PC-3 (cell line): ENCODE measurements at regions not wholly inside any gene's neighbourhood (a gene's known extent, or its start where the extent isn't known, plus 50 kb on each side); places are given as distances from the start of the nearest gene placed in this dataset.

ENCODE experiments used
- ATAC-seq: fragments of 200-7000 bp; cut with Tn5 transposase; 2 replicates; pipeline ENCODE4 v1.9.1; 2020; ENCODE audit warnings: mild to moderate bottlenecking, moderate library complexity
- BruUV-seq: library from RNA; stranded (reverse); fragments of 400-500 nt; replicated peaks from 2 replicates; lab custom pipeline; 2021; lab: Mats Ljungman, UMichigan
- CTCF ChIA-PET: fragments of 300-600 bp; sonication (Branson Sonifier 250); formaldehyde crosslinking; loops from one replicate; lab custom pipeline; 2022; ENCODE audit warnings: antibody characterized with exemption; lab: Charles Lee
- POLR2A ChIA-PET: fragments of 300-600 bp; sonication (Branson Sonifier 250); formaldehyde crosslinking; loops from one replicate; lab custom pipeline; 2022; ENCODE audit warnings: antibody characterized with exemption; ENCODE audit not compliant: unreplicated experiment; lab: Charles Lee
- DNase-seq: peaks from one replicate; pipeline ENCODE4 v3.0.0-alpha.2; 2015
- H2AFZ ChIP-seq: fragments of 300-600 bp; sonication (generic); 2 replicates; pipeline ENCODE4 v1.6.0; 2016; ENCODE audit warnings: antibody characterized with exemption, low read length
- H3F3A ChIP-seq: fragments of 300-600 bp; sonication (generic); one replicate; pipeline ENCODE4 v1.6.0; 2017; ENCODE audit warnings: antibody characterized with exemption, low read length, control low read depth, mild to moderate bottlenecking; ENCODE audit not compliant: unreplicated experiment
- H3K27ac ChIP-seq: fragments of 300-600 bp; sonication (generic); 2 replicates; pipeline ENCODE4 v1.5.1; 2016; ENCODE audit warnings: mild to moderate bottlenecking, low read length
- H3K27me3 ChIP-seq: fragments of 300-600 bp; sonication (generic); 2 replicates; pipeline ENCODE4 v1.6.1; 2016; ENCODE audit warnings: low read length, mixed read lengths
- H3K36me3 ChIP-seq: fragments of 300-600 bp; sonication (generic); 2 replicates; pipeline ENCODE4 v1.6.1; 2016; ENCODE audit warnings: low read depth, mixed run types, low read length, mixed read lengths
- H3K4me1 ChIP-seq: fragments of 300-600 bp; sonication (generic); 2 replicates; pipeline ENCODE4 v1.5.1; 2016; ENCODE audit warnings: low read length; ENCODE audit not compliant: insufficient read depth
- H3K4me2 ChIP-seq: fragments of 300-600 bp; sonication (generic); 2 replicates; pipeline ENCODE4 v1.6.0; 2016; ENCODE audit warnings: low read length
- H3K4me3 ChIP-seq: fragments of 300-600 bp; sonication (generic); 2 replicates; pipeline ENCODE4 v1.5.1; 2016; ENCODE audit warnings: mild to moderate bottlenecking, low read length, mixed read lengths
- H3K79me2 ChIP-seq: fragments of 300-600 bp; sonication (generic); 2 replicates; pipeline ENCODE4 v1.6.1; 2017; ENCODE audit warnings: low read length, mixed read lengths
- H3K9ac ChIP-seq: fragments of 300-600 bp; sonication (generic); 2 replicates; pipeline ENCODE4 v1.6.0; 2016; ENCODE audit warnings: mild to moderate bottlenecking, low read length
- H3K9me2 ChIP-seq: fragments of 300-600 bp; sonication (generic); replicated peaks from 2 replicates; pipeline ENCODE4 v1.6.1; 2016; ENCODE audit warnings: mixed run types, low read length, mixed read lengths
- H3K9me3 ChIP-seq: fragments of 300-600 bp; sonication (generic); 2 replicates; pipeline ENCODE4 v1.6.1; 2016; ENCODE audit warnings: low read length, mixed read lengths
- H4K20me1 ChIP-seq: fragments of 300-600 bp; sonication (generic); 2 replicates; pipeline ENCODE4 v1.6.1; 2016; ENCODE audit warnings: low read length, mixed read lengths
- EZH2 ChIP-seq: fragments of 300-600 bp; sonication (generic); IDR thresholded peaks from one replicate; pipeline ENCODE4 v1.6.1; 2017; ENCODE audit warnings: antibody characterized with exemption, mild to moderate bottlenecking, low read length; ENCODE audit not compliant: unreplicated experiment
- EZH2phosphoT487 ChIP-seq: fragments of 300-600 bp; sonication (generic); IDR thresholded peaks from 2 replicates; pipeline ENCODE4 v1.6.1; 2018; ENCODE audit warnings: mild to moderate bottlenecking, antibody characterized with exemption, low read length, borderline replicate concordance
- intact Hi-C: fragments of 100-400 bp; cut with micrococcal nuclease; formaldehyde crosslinking; loops from 2 replicates; pipeline ENCODE4 v1.9.0; 2023
- TF ChIP-seq, protein P1 (sequence below): fragments of 300-600 bp; sonication (generic); conservative IDR thresholded peaks from 2 replicates; pipeline ENCODE4 v1.5.1; 2017; ENCODE audit warnings: antibody characterized with exemption, low read depth, mild to moderate bottlenecking, low read length

DNA sequence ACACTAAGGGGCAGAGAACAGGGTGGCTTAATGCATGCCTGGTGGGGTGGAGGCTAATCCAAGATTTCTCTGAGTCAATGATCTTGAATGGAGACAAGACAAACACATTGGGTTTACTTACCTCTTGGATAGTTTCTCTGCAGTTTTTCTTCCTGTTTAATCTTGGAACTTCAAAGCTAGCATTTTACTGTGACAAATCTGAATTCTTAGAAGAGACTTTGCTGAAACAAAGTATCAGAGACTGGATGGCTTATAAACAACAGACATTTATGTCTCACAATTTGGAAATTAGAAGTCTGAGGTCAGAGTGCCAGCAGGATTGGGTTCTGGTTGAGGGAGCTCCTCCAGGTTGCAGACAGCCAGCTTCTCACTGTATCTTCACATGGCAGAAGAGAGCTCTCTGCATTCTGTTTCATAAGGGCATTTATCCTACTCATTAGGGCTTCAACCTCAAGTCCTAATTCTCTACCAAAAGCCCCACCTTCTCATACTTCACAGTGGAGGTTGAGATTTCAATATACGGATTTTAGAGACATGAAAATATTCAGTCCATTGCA, 921.8 kb downstream of the VRK1 start:
- Histone ChIP-seq H4K20me1 (no peaks in the 10 kb centered on the region), H3K79me2 (no peaks in the 10 kb centered on the region), H3K9me3 (no peaks in the 10 kb centered on the region), H3K36me3 (no peaks in the 10 kb centered on the region), H3K4me2 (no peak overlapping the region), H3K4me1 (no peaks in the 10 kb centered on the region), H3K4me3 (no peak overlapping the region), H3K9ac (no peak overlapping the region), H3K27me3 (no peaks in the 10 kb centered on the region), H3F3A (no peaks in the 10 kb centered on the region), H3K9me2 (no peaks in the 10 kb centered on the region), H2AFZ (no peak overlapping the region), H3K27ac (no peak overlapping the region)
- intact Hi-C loops = no loop called here
- POLR2A ChIA-PET = no interaction called here
- DNase-seq = no peak
- TF ChIP-seq EZH2 (no peak), EZH2phosphoT487 (no peak)
- TF ChIP-seq, protein P1, sequence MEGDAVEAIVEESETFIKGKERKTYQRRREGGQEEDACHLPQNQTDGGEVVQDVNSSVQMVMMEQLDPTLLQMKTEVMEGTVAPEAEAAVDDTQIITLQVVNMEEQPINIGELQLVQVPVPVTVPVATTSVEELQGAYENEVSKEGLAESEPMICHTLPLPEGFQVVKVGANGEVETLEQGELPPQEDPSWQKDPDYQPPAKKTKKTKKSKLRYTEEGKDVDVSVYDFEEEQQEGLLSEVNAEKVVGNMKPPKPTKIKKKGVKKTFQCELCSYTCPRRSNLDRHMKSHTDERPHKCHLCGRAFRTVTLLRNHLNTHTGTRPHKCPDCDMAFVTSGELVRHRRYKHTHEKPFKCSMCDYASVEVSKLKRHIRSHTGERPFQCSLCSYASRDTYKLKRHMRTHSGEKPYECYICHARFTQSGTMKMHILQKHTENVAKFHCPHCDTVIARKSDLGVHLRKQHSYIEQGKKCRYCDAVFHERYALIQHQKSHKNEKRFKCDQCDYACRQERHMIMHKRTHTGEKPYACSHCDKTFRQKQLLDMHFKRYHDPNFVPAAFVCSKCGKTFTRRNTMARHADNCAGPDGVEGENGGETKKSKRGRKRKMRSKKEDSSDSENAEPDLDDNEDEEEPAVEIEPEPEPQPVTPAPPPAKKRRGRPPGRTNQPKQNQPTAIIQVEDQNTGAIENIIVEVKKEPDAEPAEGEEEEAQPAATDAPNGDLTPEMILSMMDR = no peak
- CTCF ChIA-PET = no interaction called here
- ATAC-seq = no peak
- BruUV-seq = no TSS peak

GRCh38 chr14:97719931-97720330, 922.7 kb downstream of the VRK1 start:
- no TSS peak for BruUV-seq
- no peak for ATAC-seq
- intact Hi-C loops = no loop called here

DNA sequence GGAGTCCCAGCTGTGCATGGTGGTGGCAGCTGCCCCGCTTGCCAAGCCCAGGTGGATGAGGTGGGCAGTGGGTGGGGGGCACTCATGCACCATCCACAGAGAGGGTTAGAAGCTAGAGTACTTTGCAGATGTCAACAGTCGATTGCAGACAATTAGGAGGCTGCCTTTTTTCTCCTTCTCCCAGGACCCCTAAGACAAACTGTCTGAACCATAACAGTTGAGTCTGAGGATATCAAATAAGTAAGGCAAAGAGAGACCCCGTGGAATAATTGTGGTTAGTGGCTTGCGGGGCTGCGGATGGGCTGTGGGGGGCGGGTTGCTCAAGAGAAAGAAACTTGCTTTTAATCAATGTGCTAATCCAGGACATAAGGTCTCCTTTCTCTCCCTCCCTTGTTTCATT, 926.2 kb downstream of the VRK1 start:
- H3K9me3 ChIP-seq = no peaks in the 10 kb centered on the region
- no TSS peak for BruUV-seq
- no peak overlapping the region for H3K4me3 ChIP-seq
- no peaks in the 10 kb centered on the region for H3K36me3 ChIP-seq
- POLR2A ChIA-PET = no interaction called here
- H4K20me1 ChIP-seq = no peaks in the 10 kb centered on the region
- no peak overlapping the region for H3K9ac ChIP-seq
- no peaks in the 10 kb centered on the region for H3K27me3 ChIP-seq
- H3K79me2 ChIP-seq = no peaks in the 10 kb centered on the region
- no peak for TF ChIP-seq EZH2
- TF ChIP-seq, protein P1 = no peak
- no peak for TF ChIP-seq EZH2phosphoT487
- CTCF ChIA-PET = no interaction called here
- H3F3A ChIP-seq = no peaks in the 10 kb centered on the region
- peaks cover 6% of the 10 kb centered on the region; the same call in 1 of the 2 replicates for H3K4me1 ChIP-seq
- no peak for ATAC-seq
- no peaks in the 10 kb centered on the region for H3K9me2 ChIP-seq
- intact Hi-C loops = no loop called here
- no peak overlapping the region for H3K27ac ChIP-seq
- H3K4me2 ChIP-seq = no peak overlapping the region
- DNase-seq = no peak
- H2AFZ ChIP-seq = no peak overlapping the region

More at GRCh38 chr14:97719931-97720330, 922.7 kb downstream of the VRK1 start:
- ChIA-PET POLR2A (no interaction called here), CTCF (no interaction called here)
- H3K27me3 ChIP-seq = no peaks in the 10 kb centered on the region
- no peaks in the 10 kb centered on the region for H3K9me3 ChIP-seq
- no peak overlapping the region for H2AFZ ChIP-seq
- TF ChIP-seq, protein P1 = no peak
- TF ChIP-seq EZH2phosphoT487 (no peak), EZH2 (no peak)
- H3K9ac ChIP-seq = no peak overlapping the region
- no peak overlapping the region for H3K4me3 ChIP-seq
- no peak overlapping the region for H3K4me2 ChIP-seq
- no peaks in the 10 kb centered on the region for H3K36me3 ChIP-seq
- DNase-seq = no peak
- peaks cover 6% of the 10 kb centered on the region; the same call in 1 of the 2 replicates for H3K4me1 ChIP-seq
- no peaks in the 10 kb centered on the region for H4K20me1 ChIP-seq
- no peak overlapping the region for H3K27ac ChIP-seq
- H3K9me2 ChIP-seq = no peaks in the 10 kb centered on the region
- no peaks in the 10 kb centered on the region for H3K79me2 ChIP-seq
- no peaks in the 10 kb centered on the region for H3F3A ChIP-seq
